ENCODE measurements at regions not wholly inside any gene's neighbourhood (a gene's known extent, or its start where the extent isn't known, plus 50 kb on each side); places are given as distances from the start of the nearest gene placed in this dataset.

- H3K27ac ChIP-seq = peak overlapping the region in 3 of 4 donors; percentile 23 to 69 (median 47)
- 83 to 96% methylated on average over 3 of the region's 3 CpGs for WGBS, 2 donors
Observed at GRCh38 chr19:5286465-5287029, 54.1 kb downstream of the PTPRS start.

DNA sequence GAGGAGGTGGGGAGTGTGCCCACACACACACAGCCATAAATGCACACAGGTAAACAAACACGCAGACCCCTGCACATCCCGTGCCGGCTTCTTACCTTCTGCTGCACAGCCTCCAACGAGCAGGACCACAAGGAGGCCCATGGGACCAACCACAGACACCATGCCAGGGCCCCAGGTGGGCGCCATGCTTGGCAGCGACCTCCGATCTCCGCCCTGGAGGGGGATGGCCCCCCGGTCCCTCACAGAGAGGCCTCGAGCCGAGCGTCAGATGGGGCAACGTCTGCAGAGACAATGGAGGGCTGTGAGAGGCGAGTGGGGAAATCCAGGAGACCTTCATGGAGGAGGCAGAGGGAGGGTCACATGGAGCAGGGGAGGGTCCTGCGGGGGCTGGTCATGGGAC is 54.7 kb downstream of the PTPRS start:
- no peaks in the 10 kb centered on the region for H3K9me3 ChIP-seq
- TF ChIP-seq POLR2A (IDR thresholded peaks at IDR 0.05) = no peak
- TF ChIP-seq POLR2AphosphoS5 (IDR thresholded peaks at IDR 0.05) = no peak
- no peak for TF ChIP-seq EP300 (IDR thresholded peaks at IDR 0.05)
- TF ChIP-seq, protein P1, sequence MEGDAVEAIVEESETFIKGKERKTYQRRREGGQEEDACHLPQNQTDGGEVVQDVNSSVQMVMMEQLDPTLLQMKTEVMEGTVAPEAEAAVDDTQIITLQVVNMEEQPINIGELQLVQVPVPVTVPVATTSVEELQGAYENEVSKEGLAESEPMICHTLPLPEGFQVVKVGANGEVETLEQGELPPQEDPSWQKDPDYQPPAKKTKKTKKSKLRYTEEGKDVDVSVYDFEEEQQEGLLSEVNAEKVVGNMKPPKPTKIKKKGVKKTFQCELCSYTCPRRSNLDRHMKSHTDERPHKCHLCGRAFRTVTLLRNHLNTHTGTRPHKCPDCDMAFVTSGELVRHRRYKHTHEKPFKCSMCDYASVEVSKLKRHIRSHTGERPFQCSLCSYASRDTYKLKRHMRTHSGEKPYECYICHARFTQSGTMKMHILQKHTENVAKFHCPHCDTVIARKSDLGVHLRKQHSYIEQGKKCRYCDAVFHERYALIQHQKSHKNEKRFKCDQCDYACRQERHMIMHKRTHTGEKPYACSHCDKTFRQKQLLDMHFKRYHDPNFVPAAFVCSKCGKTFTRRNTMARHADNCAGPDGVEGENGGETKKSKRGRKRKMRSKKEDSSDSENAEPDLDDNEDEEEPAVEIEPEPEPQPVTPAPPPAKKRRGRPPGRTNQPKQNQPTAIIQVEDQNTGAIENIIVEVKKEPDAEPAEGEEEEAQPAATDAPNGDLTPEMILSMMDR (IDR thresholded peaks at IDR 0.05) = no peak
- H3K4me1 ChIP-seq = peaks cover 0 to 6% (median 4%) of the 10 kb centered on the region in 4 donors
- WGBS, 2 donors = 86 to 94% methylated on average over 12 to 13 of the region's 15 CpGs
- DNase-seq = peak in 1 of 2 donors; percentile 72
- no peaks in the 10 kb centered on the region for H3K27me3 ChIP-seq
- H3K27ac ChIP-seq = peak overlapping the region in 2 of 4 donors; percentile 30 to 69
- H3K4me3 ChIP-seq = no peak overlapping the region
- peaks cover 0 to 4% (median 1%) of the 10 kb centered on the region in 4 donors for H3K36me3 ChIP-seq
- no peak for ATAC-seq (ENCODE audit: low FRiP score in 2 of 2)

More at GRCh38 chr19:5286465-5287029, 54.1 kb downstream of the PTPRS start:
- ATAC-seq (ENCODE audit: low FRiP score in 2 of 2) = no peak
- H3K9me3 ChIP-seq = no peaks in the 10 kb centered on the region
- no peak for TF ChIP-seq POLR2A (IDR thresholded peaks at IDR 0.05)
- no peak for TF ChIP-seq POLR2AphosphoS5 (IDR thresholded peaks at IDR 0.05)
- TF ChIP-seq, protein P1 (IDR thresholded peaks at IDR 0.05) = no peak
- no peak for TF ChIP-seq EP300 (IDR thresholded peaks at IDR 0.05)
- no peak for DNase-seq
- no peak overlapping the region for H3K4me3 ChIP-seq
- H3K4me1 ChIP-seq = peaks cover 0 to 11% (median 3%) of the 10 kb centered on the region in 4 donors
- peaks cover 0 to under 1% (median 0%) of the 10 kb centered on the region in 4 donors for H3K27me3 ChIP-seq
- peaks cover 0 to 4% (median 1%) of the 10 kb centered on the region in 4 donors for H3K36me3 ChIP-seq

GRCh38 chr19:5285311-5285710 is 55.3 kb downstream of the PTPRS start:
- TF ChIP-seq EP300 (IDR thresholded peaks at IDR 0.05) (no peak), POLR2AphosphoS5 (IDR thresholded peaks at IDR 0.05) (no peak), POLR2A (IDR thresholded peaks at IDR 0.05) (no peak)
- TF ChIP-seq, protein P1 (IDR thresholded peaks at IDR 0.05) = no peak
- WGBS, 2 donors = 90 to 98% methylated on average over 6 of the region's 6 CpGs
- no peak for DNase-seq
- peaks cover 0 to 4% (median 1%) of the 10 kb centered on the region in 4 donors for H3K4me1 ChIP-seq
- H3K4me3 ChIP-seq = no peak overlapping the region
- no peak for ATAC-seq (ENCODE audit: low FRiP score in 2 of 2)
- H3K36me3 ChIP-seq = peaks cover 0 to 4% (median 1%) of the 10 kb centered on the region in 4 donors
- no peak overlapping the region for H3K27ac ChIP-seq
- no peaks in the 10 kb centered on the region for H3K9me3 ChIP-seq
- H3K27me3 ChIP-seq = no peaks in the 10 kb centered on the region

DNA sequence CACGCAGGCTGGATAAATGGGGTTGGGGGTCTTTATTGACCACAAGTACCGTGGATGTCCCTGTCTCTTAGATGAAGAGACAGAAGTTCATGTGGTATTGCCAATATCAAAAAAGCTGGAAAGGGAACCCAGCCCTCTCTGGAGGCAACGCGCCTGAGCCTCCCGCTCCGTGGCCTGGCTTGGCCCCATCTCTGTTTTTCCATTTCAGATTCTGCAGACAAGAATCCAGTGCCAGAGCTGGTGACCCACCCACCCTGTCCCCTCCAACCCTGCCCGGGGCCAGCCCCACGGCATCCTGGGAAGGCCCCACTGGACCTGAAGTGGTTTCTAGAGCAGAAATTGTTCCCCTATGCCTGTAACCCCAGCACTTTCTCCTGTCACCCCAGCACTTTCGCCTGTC is 57.7 kb downstream of the PTPRS start:
- WGBS, 2 donors = 78 to 94% methylated on average over 9 of the region's 9 CpGs
- H3K9me3 ChIP-seq = no peaks in the 10 kb centered on the region
- no peak overlapping the region for H3K4me3 ChIP-seq
- DNase-seq = peak in 1 of 2 donors; percentile 83
- TF ChIP-seq, protein P1 (IDR thresholded peaks at IDR 0.05) = no peak
- TF ChIP-seq POLR2A (IDR thresholded peaks at IDR 0.05) = no peak
- TF ChIP-seq POLR2AphosphoS5 (IDR thresholded peaks at IDR 0.05) = no peak
- no peak for TF ChIP-seq EP300 (IDR thresholded peaks at IDR 0.05)
- H3K36me3 ChIP-seq = peaks cover 0 to 4% (median 1%) of the 10 kb centered on the region in 4 donors
- H3K4me1 ChIP-seq = peaks cover 0 to 4% (median 0%) of the 10 kb centered on the region in 4 donors
- no peaks in the 10 kb centered on the region for H3K27me3 ChIP-seq
- ATAC-seq (ENCODE audit: low FRiP score in 2 of 2) = peak in 1 of 2 donors; percentile 45
- H3K27ac ChIP-seq = peak overlapping the region in 3 of 4 donors; percentile 47 to 76 (median 58)
